SU-DHL-6 (cell line): ENCODE measurements at regions not wholly inside any gene's neighbourhood (a gene's known extent, or its start where the extent isn't known, plus 50 kb on each side); places are given as distances from the start of the nearest gene placed in this dataset.

ENCODE experiments used
- H2AFZ ChIP-seq: fragments of 200-600 bp; sonication (generic); 2 replicates; pipeline ENCODE4 v1.6.1; 2014; ENCODE audit warnings: low read depth, mild to moderate bottlenecking, moderate library complexity, mixed read lengths, antibody characterized with exemption, low read length; ENCODE audit not compliant: severe bottlenecking
- H3F3A ChIP-seq: fragments of 200-600 bp; shearing (Covaris generic); 2 replicates; pipeline ENCODE4 v1.6.0; 2016; ENCODE audit warnings: antibody characterized with exemption, mild to moderate bottlenecking; ENCODE audit not compliant: insufficient read depth
- H3K27ac ChIP-seq: fragments of 200-600 bp; sonication (generic); 2 replicates; pipeline ENCODE4 v1.5.1; 2016; ENCODE audit warnings: low read depth, mild to moderate bottlenecking, low read length, moderate library complexity, mixed read lengths
- H3K27me3 ChIP-seq: fragments of 200-600 bp; sonication (generic), shearing (Covaris generic); 2 replicates; pipeline ENCODE4 v1.6.0; 2014; ENCODE audit warnings: mild to moderate bottlenecking, low read length
- H3K36me3 ChIP-seq: fragments of 200-600 bp; sonication (generic); 2 replicates; pipeline ENCODE4 v1.6.1; 2014; ENCODE audit warnings: mild to moderate bottlenecking, low read length, mixed read lengths
- H3K4me2 ChIP-seq: fragments of 300-600, 200-600 bp; shearing (Covaris generic), sonication (generic); 2 replicates; pipeline ENCODE4 v1.6.0; 2014; ENCODE audit warnings: low read length, low read depth, mild to moderate bottlenecking; ENCODE audit not compliant: poor library complexity, severe bottlenecking
- H3K4me3 ChIP-seq: fragments of 200-600 bp; sonication (generic); 2 replicates; pipeline ENCODE4 v1.5.1; 2014; ENCODE audit warnings: antibody characterized with exemption, low read length, mild to moderate bottlenecking, mixed read lengths; ENCODE audit not compliant: insufficient read depth, poor library complexity, severe bottlenecking
- H3K79me2 ChIP-seq: fragments of 200-600 bp; sonication (generic); 2 replicates; pipeline ENCODE4 v1.6.1; 2014; ENCODE audit warnings: mild to moderate bottlenecking, low read length, moderate library complexity; ENCODE audit not compliant: insufficient read depth
- H3K9ac ChIP-seq: fragments of 200-600 bp; sonication (generic); 2 replicates; pipeline ENCODE4 v1.7.0; 2014; ENCODE audit warnings: mild to moderate bottlenecking, low read length
- H3K9me2 ChIP-seq: fragments of 200-600 bp; sonication (generic); replicated peaks from 2 replicates; pipeline ENCODE4 v1.6.1; 2014; ENCODE audit warnings: low read length; ENCODE audit not compliant: insufficient read depth
- H3K9me3 ChIP-seq: fragments of 200-600 bp; sonication (generic); 2 replicates; pipeline ENCODE4 v1.6.1; 2014; ENCODE audit warnings: low read length, mixed read lengths; ENCODE audit not compliant: insufficient read depth
- H4K20me1 ChIP-seq: fragments of 200-600 bp; sonication (generic); 2 replicates; pipeline ENCODE4 v1.6.1; 2014; ENCODE audit warnings: low read depth, mild to moderate bottlenecking, antibody characterized with exemption, low read length, moderate library complexity, mixed read lengths
- EZH2phosphoT487 ChIP-seq: fragments of 200-600 bp; sonication (generic), shearing (Covaris generic); conservative IDR thresholded peaks from 2 replicates; pipeline ENCODE4 v1.6.1; 2018; ENCODE audit warnings: mild to moderate bottlenecking, antibody characterized with exemption, low read length, moderate library complexity, mixed read lengths
- TF ChIP-seq, protein P1 (sequence below): fragments of 200-600 bp; sonication (generic); IDR thresholded peaks from one replicate; pipeline ENCODE4 v1.5.1; 2017; ENCODE audit warnings: antibody characterized with exemption, mild to moderate bottlenecking, low read length, moderate library complexity; ENCODE audit not compliant: insufficient read depth, poor library complexity, severe bottlenecking

DNA sequence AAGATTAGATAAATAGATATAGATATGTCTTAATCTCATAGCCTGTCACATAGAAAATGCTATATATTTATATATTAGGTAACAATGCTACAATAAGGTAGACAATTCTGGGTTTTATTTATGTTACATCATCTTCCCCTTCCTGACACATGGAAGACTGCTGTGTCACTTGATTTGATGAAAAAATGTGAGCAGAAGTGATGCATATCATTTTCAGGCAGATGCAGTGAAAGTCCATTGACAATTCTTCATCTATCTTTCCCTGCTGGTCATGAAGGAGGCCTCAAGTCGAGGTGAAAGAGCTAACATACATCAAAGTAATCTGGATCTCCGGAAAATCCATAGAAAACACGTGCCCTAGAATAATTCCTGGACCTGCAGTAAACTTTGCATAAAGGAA, 57.8 kb upstream of the CHD1 start:
- Histone ChIP-seq H3K9me2 (no peaks in the 10 kb centered on the region), H4K20me1 (no peaks in the 10 kb centered on the region), H3K27ac (no peak overlapping the region), H2AFZ (no peak overlapping the region), H3K4me3 (no peak overlapping the region), H3K9ac (no peak overlapping the region), H3K79me2 (no peaks in the 10 kb centered on the region), H3K36me3 (no peaks in the 10 kb centered on the region), H3F3A (no peaks in the 10 kb centered on the region), H3K9me3 (no peaks in the 10 kb centered on the region), H3K27me3 (no peaks in the 10 kb centered on the region), H3K4me2 (no peak overlapping the region)
- TF ChIP-seq, protein P1, sequence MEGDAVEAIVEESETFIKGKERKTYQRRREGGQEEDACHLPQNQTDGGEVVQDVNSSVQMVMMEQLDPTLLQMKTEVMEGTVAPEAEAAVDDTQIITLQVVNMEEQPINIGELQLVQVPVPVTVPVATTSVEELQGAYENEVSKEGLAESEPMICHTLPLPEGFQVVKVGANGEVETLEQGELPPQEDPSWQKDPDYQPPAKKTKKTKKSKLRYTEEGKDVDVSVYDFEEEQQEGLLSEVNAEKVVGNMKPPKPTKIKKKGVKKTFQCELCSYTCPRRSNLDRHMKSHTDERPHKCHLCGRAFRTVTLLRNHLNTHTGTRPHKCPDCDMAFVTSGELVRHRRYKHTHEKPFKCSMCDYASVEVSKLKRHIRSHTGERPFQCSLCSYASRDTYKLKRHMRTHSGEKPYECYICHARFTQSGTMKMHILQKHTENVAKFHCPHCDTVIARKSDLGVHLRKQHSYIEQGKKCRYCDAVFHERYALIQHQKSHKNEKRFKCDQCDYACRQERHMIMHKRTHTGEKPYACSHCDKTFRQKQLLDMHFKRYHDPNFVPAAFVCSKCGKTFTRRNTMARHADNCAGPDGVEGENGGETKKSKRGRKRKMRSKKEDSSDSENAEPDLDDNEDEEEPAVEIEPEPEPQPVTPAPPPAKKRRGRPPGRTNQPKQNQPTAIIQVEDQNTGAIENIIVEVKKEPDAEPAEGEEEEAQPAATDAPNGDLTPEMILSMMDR: no peak
- no peak for TF ChIP-seq EZH2phosphoT487

DNA sequence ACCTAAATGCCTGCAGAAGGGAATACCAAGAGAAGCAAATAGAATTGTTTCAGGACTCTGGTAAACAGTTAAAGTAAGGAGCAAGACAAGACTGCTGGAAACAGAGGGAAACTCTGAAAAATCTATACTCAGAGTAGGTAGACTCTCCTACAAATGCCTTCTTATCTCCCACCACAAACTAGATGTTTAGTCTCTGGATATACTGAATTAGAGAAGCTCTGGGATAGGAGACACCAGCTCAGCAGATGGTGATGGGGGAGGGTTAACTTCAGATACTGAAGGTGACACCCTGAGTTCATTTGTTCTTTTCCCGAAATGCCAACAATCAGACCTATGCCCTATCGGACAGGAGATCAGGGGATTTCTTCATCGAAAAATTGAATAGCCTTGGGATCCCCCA, 54.1 kb upstream of the CHD1 start:
- H3F3A ChIP-seq: no peaks in the 10 kb centered on the region
- H3K36me3 ChIP-seq: no peaks in the 10 kb centered on the region
- no peak overlapping the region for H3K4me2 ChIP-seq
- no peak for TF ChIP-seq EZH2phosphoT487
- TF ChIP-seq, protein P1: no peak
- no peak overlapping the region for H3K9ac ChIP-seq
- H3K9me3 ChIP-seq: no peaks in the 10 kb centered on the region
- H3K27me3 ChIP-seq: no peaks in the 10 kb centered on the region
- no peaks in the 10 kb centered on the region for H3K79me2 ChIP-seq
- no peak overlapping the region for H3K4me3 ChIP-seq
- no peaks in the 10 kb centered on the region for H4K20me1 ChIP-seq
- no peak overlapping the region for H2AFZ ChIP-seq
- H3K9me2 ChIP-seq: no peaks in the 10 kb centered on the region
- H3K27ac ChIP-seq: no peak overlapping the region
